Fibroblast of mammary gland (primary cell): ENCODE measurements at regions not wholly inside any gene's neighbourhood (a gene's known extent, or its start where the extent isn't known, plus 50 kb on each side); places are given as distances from the start of the nearest gene placed in this dataset.
"Not testable (repeated sequence)": the region's sequence is repeated elsewhere in the genome, so short reads cannot be mapped to it uniquely, and the experiment has no call there.

ENCODE experiments used
- DNase-seq: peaks from one replicate; pipeline ENCODE4 v3.0.0-alpha.2; 2010; ENCODE audit warnings: low read depth
- H3K4me3 ChIP-seq: 2 replicates; pipeline ENCODE4 v1.5.1; 2011; ENCODE audit warnings: low read depth, mild to moderate bottlenecking, low read length, moderate library complexity; ENCODE audit not compliant: control insufficient read depth
- CTCF ChIP-seq: conservative IDR thresholded peaks from 2 replicates; pipeline ENCODE4 v1.5.1; 2011; ENCODE audit warnings: low read depth, low read length, inconsistent platforms; ENCODE audit not compliant: control insufficient read depth, insufficient read depth

GRCh38 chr10:34041871-34042270 lies 707.4 kb upstream of the NRP1 start:
- no peak for DNase-seq
- no peak overlapping the region for H3K4me3 ChIP-seq
- no peak for TF ChIP-seq CTCF

- no peak for TF ChIP-seq CTCF
- no peak for DNase-seq
- no peak overlapping the region for H3K4me3 ChIP-seq
Measured at GRCh38 chr10:34037499-34037898, 703.0 kb upstream of the NRP1 start.

GRCh38 chr10:34035241-34035790 lies 700.8 kb upstream of the NRP1 start:
- not testable (repeated sequence) for H3K4me3 ChIP-seq

GRCh38 chr10:34033078-34033477 lies 698.6 kb upstream of the NRP1 start:
- TF ChIP-seq CTCF: no peak
- no peak for DNase-seq
- no peak overlapping the region for H3K4me3 ChIP-seq

More at GRCh38 chr10:34035241-34035790, 700.8 kb upstream of the NRP1 start:
- DNase-seq: not testable (repeated sequence)

GRCh38 chr10:34032564-34032963 lies 698.1 kb upstream of the NRP1 start:
- DNase-seq: no peak
- no peak for TF ChIP-seq CTCF
- H3K4me3 ChIP-seq: no peak overlapping the region

GRCh38 chr10:34031400-34031799 lies 696.9 kb upstream of the NRP1 start:
- peak; percentile 96 for DNase-seq
- no peak for TF ChIP-seq CTCF
- H3K4me3 ChIP-seq: no peak overlapping the region

- DNase-seq: no peak
- no peak overlapping the region for H3K4me3 ChIP-seq
- TF ChIP-seq CTCF: no peak
Measured at GRCh38 chr10:34029455-34029854, 695.0 kb upstream of the NRP1 start.
